Cardiac septum (tissue), 1 donor: ENCODE measurements at regions not wholly inside any gene's neighbourhood (a gene's known extent, or its start where the extent isn't known, plus 50 kb on each side); places are given as distances from the start of the nearest gene placed in this dataset.

ENCODE experiments used
- DNase-seq: peaks from one replicate; pipeline ENCODE4 v3.0.0-alpha.2; 2020; ENCODE audit warnings: low spot score
- intact Hi-C: fragments of 100-400 bp; cut with DNase I; formaldehyde crosslinking; loops from one replicate; pipeline ENCODE4 v1.14.0; 2022
- donor health status: DM: no; HTN: no; CAD: no.

DNA sequence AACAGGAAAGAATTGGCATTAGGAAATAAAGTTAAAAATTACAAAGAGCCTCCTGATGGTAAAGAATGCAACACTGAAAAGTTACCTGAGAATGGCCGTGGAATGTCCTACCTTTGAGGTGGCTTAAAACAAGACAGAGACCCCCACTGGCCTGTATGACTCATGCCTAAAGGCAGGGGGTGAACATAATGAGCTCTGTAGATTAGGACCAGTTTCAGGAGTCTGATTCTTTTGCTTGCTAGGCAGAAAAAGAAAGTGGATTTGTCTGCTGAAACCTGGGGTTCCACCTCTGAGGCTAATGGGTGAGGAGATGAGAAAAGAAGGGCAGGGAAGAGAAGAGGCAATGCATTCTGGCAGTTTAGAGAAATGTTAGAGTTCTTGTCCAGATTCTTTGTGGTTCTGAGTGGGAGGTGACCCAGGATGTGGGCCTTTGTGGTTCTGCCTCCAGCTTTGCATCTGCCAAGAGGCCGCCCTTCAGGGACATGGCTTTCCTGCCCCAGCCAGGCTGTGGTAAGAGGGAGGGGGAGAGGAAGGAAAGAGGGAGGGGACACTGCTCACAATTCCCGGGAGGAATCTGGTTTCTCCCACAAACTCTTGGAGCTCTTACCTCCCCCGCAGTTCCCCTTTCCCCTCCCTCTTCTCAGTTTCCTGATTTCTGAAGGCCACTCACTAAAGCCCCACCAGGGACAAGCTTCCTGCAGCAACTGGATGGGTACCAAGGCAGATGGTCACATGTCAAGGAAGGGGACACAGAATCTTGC is 109.6 kb downstream of the EFNB1 start:
- no peak for DNase-seq
- intact Hi-C loops = loop anchor here (2.0 kb wide), 1 partner anchor 58 kb away; no protein-coding TSS in a partner anchor

DNA sequence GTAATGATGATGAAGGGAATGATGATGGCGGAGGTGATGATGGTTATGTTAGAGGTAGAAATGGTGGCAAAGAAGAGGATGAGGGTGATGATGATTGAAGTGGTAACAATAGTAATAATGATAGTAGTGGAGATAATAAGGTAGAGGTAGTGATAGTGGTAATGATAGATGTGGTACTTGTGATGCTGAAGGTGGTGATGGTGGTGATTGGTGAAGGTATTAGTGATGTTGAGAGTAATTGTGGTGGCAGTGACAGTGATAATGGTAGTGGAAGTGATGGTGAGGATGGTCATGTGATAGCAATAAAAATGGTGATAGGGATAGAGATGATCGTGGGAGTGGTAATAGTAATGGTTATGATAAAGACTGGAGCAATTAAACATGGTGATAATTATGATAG is 108.8 kb downstream of the EFNB1 start:
- intact Hi-C loops = no loop called here
- DNase-seq = no peak

DNA sequence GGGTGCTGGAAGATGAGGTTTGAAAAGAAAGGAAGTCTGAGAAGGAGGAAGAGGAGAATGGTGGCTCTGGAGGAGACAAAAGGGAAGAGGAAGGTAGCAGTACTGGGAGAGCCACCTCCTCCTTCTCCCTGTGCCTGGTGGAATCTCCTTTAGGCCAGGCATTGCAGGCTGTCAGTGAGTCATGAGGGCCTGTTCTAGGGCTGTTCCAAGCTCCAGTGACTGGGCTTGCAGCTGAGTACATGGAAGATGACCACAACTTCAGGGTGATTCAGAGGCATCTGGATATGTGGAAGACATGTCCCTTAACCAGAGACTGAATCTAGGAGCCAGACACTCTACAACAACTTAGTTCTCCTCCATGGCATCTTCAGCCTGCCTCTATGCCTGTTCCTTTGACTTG is 107.8 kb downstream of the EFNB1 start:
- intact Hi-C loops = no loop called here
- no peak for DNase-seq

DNA sequence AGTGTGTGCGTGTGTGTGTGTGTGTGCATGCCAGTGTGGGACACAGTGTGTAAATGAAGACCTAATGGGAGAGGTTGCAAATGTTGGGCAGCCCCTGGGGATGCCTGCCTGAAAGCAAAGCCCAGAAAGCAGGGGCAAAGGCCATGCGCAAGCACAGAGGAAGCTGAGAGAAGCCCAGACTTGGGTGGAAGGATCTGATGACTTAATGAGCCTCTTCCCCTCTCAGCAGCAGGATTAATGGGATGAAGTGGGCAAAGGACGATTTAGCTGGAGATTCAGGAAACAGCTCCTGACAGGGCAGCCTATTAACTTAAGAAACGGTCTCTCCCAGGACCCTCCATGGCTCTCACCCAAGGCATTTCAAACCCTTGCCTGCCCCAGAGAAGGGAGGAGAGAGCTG is 107.3 kb downstream of the EFNB1 start:
- intact Hi-C loops = no loop called here
- no peak for DNase-seq

DNA sequence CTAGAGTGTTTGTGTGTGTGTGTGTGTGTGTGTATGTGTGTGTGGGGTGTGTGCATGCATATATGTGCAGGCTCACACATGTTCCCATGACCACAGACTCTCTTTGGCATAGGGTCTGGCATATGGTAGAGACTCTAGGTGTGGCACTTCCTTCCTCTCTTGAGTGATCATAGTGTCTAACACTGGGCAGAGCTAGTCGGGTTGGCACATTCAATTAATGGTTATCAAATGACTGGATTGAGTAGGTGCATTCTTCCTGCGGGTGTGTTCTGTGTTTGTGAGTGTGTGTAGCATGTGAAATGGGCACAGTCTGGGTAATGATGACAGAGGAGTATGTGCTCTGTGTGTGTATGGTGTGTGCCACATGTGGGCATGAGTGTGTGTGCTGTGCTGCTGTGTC is 106.5 kb downstream of the EFNB1 start:
- intact Hi-C loops = loop anchor here (2.0 kb wide), 1 partner anchor 41 kb away; no protein-coding TSS in a partner anchor

DNA sequence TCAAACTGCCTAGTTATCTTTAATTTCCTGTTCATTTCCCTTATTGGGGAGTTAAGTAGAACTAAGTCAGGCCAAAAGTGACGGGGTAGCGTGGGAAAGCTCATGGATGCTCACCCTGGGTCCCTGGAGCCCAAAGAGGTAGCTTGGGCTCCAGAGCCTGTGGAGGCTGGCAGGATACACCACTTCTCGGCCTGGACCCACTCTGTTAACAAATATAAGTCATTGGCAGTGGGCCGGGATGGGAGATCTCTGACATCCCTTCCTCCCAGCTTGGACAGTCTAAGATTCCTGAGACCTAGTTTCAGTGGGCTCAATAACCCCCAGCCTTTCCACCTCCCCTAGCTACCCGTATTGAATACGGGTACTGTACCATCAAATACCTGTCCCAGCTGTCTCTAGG is 106.1 kb downstream of the EFNB1 start:
- DNase-seq = no peak
- intact Hi-C loops = loop anchor here (2.0 to 5.0 kb wide), 2 partner anchors 40 to 108 kb away; partner anchors contain the start of gene EFNB1

More for the DNA sequence above, 106.5 kb downstream of the EFNB1 start:
- peak; percentile 33 for DNase-seq

DNA sequence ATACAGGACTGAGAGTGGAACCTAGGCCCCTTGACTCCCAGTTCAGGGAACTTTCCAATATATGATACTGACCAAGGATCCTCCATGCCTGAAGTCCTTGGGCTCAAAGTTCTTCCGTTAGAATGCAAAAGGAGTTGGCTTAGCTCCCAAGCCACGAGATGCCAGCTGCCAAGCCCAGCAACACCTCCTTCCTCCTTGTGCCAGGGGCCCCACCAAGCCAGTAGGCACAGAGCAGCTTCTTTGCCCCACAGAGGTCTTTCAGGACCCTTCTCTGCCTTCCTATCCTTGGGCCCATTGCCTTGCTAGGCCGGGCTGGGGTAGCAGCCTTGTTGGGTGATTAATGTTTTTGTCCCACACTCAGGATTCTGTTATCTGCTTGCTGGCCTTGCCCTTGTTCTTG is 105.6 kb downstream of the EFNB1 start:
- intact Hi-C loops = loop anchor here (2.0 to 5.0 kb wide), 2 partner anchors 40 to 107 kb away; partner anchors contain the start of gene EFNB1
- peak; percentile 31 for DNase-seq

DNA sequence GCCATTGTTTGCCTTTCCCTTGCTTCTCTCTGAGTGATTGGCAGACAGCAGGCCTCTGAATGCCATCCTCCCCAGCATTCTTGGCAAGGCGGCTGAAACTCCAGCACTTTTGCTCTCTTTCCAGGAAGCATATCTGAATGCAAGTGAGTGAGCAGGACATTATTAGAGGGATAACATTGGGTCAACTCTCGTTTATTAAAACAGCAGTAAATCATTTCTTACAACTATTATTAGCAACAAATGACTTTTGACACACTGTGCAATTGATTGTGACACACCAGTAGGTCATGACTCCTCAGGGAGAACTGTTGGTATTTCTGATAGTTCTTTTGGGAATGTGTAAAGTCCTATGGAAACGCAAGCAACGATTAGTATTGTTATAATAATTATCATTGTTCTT is 103.8 kb downstream of the EFNB1 start:
- intact Hi-C loops = loop anchor here (5.0 kb wide), 1 partner anchor 105 kb away; the partner anchor contains the start of gene EFNB1
- peak; percentile 76 for DNase-seq

DNA sequence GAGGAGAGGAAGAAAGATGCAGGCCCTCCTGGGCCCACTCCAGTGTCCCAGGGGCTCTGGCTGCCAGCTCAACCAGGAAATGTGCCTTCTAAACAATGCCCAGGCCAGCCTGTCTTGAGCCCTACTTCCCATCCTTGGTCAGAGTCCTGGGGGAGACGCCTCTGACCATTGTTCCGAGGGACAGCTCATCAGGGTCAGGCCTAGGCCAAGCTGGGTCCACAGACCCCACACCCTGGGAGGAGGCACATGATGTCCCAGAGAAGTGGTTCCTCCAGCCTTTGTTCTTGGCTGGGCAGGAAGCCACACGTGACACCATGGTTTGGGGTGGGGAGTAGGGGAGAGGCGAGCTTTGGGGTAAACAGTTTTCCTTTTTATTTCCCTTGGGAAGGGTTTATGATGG is 102.5 kb downstream of the EFNB1 start:
- intact Hi-C loops = loop anchor here (5.0 kb wide), 1 partner anchor 104 kb away; the partner anchor contains the start of gene EFNB1
- no peak for DNase-seq

DNA sequence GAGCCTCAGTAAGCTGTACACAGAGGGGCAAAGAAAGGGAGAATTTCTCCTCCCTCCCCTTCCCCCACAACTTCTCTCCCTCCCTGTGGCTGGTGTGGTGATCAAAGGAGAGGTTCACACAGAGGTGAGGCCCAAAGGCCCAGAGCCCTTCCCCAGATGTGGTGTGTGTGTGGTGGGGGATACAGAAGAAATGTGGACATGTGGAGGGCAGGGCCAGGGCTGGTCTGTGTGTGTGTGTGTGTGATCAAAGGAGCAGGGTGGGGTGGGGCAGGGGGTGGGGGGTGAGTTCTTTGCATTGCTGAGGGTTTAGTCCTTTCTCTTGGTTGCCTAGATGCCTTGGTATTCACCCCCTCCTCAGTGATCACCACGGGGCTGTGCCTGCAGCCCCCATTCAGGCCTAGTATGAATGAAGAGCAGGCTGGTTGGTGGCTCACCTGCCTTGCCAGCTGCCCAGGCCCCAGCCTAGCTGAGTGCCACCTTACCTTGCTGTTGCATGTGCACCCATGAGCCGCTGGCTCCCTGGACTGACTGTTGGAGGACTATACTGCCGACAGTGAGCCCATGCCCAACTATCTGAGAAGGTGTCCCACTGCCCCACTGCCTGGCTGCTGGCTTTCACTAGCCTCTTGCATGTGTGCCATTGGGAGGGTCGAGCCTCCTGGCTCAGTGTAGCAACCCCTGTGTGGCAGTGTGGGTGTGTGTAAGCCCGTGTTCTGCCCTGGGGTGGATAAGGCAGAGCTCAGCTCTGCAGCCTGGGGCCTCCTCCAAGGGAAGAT is 101.9 kb downstream of the EFNB1 start:
- no peak for DNase-seq
- intact Hi-C loops = loop anchor here (5.0 kb wide), 1 partner anchor 103 kb away; the partner anchor contains the start of gene EFNB1

DNA sequence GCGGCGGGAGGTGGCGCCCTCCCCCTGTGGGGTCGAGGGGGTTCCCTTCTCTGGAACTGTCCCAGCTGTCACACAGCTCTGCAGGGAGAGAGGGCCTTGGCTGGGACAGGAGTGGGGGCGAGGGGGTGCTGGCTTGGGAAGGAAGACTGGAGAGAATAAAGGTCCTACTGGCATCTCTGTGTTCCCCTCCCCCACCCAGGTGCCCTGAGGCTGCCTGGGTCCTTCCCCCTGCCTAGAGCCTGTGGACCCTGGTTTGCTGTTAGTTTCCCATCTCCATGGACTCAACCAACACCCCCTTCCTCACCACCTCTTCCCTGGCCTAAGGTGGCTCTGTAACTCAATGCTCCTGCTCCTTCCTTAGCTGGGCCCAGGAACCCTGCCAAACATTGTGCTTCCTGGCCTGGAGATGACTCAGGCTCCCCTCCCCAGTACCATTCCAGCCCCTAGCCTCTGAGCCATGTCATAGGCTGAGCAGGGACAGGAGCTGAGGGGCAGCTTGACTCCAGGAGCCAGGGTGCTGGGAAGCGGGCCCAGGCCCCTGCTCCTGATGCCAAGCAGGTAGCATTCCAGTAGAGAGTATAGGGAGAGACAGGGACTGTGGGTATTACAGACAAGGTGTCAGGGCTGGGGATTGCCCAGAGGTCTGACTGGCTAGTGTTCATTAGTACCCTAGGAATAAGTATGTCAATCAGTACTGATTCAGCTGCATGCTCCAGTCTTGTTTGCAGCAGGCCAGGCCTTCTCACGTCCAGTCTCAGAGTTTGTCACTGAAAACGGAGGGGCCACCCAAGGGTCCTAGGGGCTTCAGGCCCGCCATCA is 100.7 kb downstream of the EFNB1 start:
- peak; percentile 79 for DNase-seq
- intact Hi-C loops = loop anchor here (5.0 kb wide), 2 partner anchors 102 to 358 kb away; partner anchors contain the start of gene EFNB1

DNA sequence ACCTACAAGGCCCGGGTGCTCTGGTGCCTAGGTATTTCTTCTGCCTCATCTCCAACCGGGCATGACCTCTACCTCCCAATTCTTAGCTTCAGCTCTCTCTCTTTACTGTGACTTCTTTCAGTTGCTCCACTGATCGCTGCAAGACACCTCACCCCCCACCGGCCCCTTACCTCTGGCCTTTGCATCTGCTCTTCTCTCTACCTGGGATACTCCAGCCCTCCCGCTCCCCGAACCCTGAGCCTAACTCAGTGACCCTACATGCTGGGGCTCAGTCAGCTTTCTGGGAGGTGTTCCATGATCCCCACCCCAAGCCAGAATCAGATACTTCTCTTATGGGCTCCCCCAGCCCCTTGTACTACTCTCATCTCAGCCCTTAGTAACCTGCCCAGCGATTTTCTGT is 99.6 kb downstream of the EFNB1 start:
- DNase-seq = no peak
- intact Hi-C loops = loop anchor here (5.0 kb wide), 1 partner anchor 359 kb away; no protein-coding TSS in a partner anchor

DNA sequence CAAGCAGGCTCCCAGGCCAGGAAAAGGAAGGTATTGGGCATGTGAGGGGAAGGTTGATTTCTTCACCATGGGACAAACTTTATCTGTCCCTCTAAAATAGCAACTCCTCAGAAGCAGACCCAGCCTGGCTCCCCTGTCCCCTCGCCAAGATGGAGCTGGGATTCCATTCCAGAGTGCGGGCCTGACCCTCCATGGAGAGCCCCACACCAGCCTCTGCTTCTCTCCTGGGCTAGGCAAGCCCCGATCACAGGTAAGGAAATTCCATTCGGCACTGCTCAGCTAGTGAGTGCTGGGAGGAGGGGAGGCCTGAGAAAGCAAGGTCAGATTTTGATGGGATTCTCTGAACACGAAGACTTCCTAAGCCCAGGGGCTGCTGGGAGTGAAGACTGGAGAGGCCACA is 98.4 kb downstream of the EFNB1 start:
- DNase-seq = no peak
- intact Hi-C loops = loop anchor here (5.0 kb wide), 1 partner anchor 360 kb away; no protein-coding TSS in a partner anchor

DNA sequence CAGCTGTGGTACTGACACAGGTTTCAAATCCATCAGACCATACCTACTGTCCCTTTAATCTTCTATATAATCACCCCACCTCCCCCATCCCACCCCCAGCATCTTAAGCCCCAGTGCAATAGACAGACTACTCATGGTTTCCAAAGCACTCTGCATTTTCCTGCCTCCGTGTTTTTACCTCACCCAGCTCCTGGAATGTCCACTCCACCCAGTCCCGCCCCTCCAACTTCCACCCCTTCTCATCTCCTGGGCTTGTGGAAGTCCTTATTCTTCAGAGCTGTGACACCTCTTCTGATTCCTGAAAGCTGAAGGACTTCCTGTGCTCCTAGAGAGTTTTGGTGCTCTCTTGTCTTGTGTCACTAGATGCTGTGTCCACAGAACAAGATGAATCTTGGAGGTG is 94.3 kb downstream of the EFNB1 start:
- intact Hi-C loops = no loop called here

DNA sequence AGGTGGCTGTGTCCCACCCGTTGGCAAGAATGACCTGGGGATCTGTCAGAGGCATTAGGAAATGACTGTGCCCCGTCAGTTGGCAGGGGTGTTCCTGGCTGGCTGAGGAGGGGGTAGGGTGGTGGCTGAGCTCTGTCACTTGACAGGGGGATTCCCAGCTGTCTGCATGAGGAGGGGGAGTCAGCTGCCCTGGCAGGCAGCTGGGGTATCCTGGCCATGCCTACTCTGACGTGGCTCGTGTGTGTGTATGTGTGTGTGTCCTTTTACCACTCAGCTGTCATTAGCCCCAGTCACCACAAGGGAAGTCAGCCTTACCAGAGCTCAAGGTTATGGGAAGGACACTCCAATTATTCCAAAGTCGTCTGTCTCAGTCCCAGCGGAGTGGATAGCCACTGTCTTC is 93.2 kb downstream of the EFNB1 start:
- DNase-seq = no peak
- intact Hi-C loops = no loop called here

More for the DNA sequence above, 94.3 kb downstream of the EFNB1 start:
- no peak for DNase-seq

DNA sequence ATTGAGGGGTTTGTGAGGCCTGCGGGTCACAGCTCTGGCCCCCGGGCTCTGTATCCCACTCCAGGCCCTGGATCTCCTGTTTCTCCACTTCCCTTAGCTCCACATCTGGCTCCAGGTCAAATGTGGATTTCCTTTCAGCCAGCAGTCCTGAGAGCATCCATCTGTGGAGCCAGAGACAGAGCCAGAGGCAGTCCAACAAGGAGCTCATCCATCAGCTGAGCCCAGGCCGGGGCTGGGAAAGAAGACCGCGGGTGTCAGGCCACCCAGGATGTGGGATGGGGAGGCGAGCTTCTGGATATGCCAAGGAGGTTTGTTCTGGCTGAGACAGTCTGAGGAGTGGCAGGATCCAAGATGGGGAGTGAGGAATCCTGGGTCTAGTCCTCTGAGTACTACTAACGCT is 91.7 kb downstream of the EFNB1 start:
- no peak for DNase-seq
- intact Hi-C loops = no loop called here

DNA sequence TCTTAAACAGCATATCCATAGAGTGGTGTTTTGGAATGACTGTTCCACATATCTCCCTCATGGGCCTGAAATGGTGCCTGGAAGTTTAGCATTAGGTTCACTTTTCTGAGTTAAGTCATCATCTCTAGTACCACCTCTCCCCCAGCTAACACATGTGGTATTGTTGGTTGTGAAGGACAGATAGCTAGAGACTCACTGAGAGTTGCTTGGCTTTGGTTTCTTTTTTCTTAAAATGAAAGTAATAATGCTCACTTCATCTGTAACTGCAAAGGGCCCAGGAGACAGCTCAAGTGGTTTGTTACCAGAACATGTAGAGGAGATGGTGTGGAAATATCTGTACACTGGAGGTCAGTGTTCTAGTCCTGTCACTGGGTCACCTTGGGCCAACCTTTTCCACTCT is 90.9 kb downstream of the EFNB1 start:
- intact Hi-C loops = no loop called here
- no peak for DNase-seq

DNA sequence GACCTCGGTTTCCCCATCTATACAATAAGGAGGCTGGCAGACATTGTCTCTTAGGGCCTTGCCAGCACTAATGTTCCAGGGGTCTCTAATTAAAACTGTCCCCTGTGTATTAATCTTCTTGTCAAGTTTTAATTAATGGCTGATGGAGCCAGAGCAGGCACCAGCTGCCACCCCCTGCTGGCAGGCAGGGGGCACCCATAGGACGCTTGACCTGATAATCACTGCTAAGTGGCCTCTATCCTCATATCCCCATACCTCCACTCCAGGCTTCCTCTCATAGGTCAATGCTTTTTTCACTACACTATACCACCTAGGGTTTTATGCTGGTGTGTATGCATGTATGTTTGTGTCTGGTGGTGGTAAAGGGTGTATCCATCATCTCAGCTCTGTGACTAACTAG is 89.4 kb downstream of the EFNB1 start:
- intact Hi-C loops = no loop called here

DNA sequence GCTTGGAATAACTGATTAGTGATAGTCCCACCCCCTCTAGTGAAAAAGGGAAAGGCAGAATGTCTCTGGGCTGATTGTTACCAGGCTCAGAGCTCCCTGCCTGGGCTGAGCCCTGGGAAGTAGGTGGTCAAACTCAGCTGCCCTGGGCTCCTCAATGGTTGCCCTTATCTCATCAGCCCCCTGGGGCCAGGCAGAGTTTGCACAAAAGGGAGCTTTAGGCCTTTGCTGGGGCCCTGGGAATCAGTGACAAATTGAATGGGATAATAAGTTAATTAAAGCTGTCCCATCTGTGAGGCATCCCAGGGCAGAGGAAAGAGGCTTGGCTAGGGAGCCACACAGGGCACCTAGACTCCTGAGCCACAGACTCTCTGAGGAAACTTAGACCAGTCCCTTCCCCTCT is 89.0 kb downstream of the EFNB1 start:
- DNase-seq = no peak
- intact Hi-C loops = no loop called here

More for the DNA sequence above, 89.4 kb downstream of the EFNB1 start:
- no peak for DNase-seq

DNA sequence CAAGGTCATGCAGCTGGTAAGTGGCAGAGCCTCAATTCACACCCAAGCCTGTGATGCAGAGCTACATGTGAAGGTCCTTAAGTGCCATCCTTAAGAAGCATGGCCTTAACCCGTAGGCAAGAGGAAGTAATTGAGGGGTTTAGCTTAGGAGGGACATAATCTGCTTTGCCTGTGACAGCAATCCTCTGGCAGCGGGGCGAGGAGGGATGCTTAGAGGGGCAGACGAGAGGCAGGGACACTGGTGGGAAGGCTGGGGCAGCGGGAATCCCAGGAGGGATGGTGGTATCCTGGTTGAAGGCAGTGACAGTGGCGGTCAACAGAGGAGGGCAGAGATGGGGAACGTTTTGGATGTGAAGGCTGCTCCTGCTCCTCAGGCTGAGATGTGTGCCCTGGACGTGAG is 88.1 kb downstream of the EFNB1 start:
- intact Hi-C loops = no loop called here

More for the DNA sequence above, 88.1 kb downstream of the EFNB1 start:
- no peak for DNase-seq
